ENCODE measurements at regions not wholly inside any gene's neighbourhood (a gene's known extent, or its start where the extent isn't known, plus 50 kb on each side); places are given as distances from the start of the nearest gene placed in this dataset.

DNA sequence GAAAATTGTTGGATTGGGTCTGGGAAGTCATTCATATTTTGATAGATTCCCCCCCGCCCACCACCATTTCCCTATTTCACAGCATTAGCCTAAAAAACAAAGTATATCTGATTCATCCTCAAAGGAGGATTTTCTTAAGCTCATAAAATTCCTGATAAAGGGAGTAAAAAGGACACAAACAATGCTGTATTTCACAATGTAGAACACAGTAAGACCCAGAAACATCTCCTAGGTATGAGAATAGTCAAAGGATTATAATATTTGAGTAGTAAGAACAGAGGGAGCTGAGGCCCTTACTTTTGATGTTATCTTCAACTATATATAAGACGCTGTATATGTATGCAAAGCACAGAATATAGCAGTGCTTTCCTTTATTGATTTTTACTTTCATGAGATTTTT lies 225.3 kb downstream of the TGFB2 start:
- TF ChIP-seq, protein P1, sequence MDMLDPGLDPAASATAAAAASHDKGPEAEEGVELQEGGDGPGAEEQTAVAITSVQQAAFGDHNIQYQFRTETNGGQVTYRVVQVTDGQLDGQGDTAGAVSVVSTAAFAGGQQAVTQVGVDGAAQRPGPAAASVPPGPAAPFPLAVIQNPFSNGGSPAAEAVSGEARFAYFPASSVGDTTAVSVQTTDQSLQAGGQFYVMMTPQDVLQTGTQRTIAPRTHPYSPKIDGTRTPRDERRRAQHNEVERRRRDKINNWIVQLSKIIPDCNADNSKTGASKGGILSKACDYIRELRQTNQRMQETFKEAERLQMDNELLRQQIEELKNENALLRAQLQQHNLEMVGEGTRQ (IDR thresholded peaks at IDR 0.05; ENCODE audit: borderline replicate concordance, low read depth, low read length), result no peak
- TF ChIP-seq, protein P2, sequence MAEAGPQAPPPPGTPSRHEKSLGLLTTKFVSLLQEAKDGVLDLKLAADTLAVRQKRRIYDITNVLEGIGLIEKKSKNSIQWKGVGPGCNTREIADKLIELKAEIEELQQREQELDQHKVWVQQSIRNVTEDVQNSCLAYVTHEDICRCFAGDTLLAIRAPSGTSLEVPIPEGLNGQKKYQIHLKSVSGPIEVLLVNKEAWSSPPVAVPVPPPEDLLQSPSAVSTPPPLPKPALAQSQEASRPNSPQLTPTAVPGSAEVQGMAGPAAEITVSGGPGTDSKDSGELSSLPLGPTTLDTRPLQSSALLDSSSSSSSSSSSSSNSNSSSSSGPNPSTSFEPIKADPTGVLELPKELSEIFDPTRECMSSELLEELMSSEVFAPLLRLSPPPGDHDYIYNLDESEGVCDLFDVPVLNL (IDR thresholded peaks at IDR 0.05; ENCODE audit: low read depth, low read length), result no peak
- TF ChIP-seq RAD21 (IDR thresholded peaks at IDR 0.05; ENCODE audit: insufficient read depth, low read depth, low read length), result no peak
- no peak for TF ChIP-seq PAX8 (IDR thresholded peaks at IDR 0.05)
- TF ChIP-seq, protein P3, sequence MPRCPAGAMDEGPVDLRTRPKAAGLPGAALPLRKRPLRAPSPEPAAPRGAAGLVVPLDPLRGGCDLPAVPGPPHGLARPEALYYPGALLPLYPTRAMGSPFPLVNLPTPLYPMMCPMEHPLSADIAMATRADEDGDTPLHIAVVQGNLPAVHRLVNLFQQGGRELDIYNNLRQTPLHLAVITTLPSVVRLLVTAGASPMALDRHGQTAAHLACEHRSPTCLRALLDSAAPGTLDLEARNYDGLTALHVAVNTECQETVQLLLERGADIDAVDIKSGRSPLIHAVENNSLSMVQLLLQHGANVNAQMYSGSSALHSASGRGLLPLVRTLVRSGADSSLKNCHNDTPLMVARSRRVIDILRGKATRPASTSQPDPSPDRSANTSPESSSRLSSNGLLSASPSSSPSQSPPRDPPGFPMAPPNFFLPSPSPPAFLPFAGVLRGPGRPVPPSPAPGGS (IDR thresholded peaks at IDR 0.05; ENCODE audit: borderline replicate concordance, insufficient read depth, low read depth, low read length, poor library complexity, severe bottlenecking), result no peak
- TF ChIP-seq, protein P4, sequence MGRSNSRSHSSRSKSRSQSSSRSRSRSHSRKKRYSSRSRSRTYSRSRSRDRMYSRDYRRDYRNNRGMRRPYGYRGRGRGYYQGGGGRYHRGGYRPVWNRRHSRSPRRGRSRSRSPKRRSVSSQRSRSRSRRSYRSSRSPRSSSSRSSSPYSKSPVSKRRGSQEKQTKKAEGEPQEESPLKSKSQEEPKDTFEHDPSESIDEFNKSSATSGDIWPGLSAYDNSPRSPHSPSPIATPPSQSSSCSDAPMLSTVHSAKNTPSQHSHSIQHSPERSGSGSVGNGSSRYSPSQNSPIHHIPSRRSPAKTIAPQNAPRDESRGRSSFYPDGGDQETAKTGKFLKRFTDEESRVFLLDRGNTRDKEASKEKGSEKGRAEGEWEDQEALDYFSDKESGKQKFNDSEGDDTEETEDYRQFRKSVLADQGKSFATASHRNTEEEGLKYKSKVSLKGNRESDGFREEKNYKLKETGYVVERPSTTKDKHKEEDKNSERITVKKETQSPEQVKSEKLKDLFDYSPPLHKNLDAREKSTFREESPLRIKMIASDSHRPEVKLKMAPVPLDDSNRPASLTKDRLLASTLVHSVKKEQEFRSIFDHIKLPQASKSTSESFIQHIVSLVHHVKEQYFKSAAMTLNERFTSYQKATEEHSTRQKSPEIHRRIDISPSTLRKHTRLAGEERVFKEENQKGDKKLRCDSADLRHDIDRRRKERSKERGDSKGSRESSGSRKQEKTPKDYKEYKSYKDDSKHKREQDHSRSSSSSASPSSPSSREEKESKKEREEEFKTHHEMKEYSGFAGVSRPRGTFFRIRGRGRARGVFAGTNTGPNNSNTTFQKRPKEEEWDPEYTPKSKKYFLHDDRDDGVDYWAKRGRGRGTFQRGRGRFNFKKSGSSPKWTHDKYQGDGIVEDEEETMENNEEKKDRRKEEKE (IDR thresholded peaks at IDR 0.05), result no peak
- TF ChIP-seq, protein P5, sequence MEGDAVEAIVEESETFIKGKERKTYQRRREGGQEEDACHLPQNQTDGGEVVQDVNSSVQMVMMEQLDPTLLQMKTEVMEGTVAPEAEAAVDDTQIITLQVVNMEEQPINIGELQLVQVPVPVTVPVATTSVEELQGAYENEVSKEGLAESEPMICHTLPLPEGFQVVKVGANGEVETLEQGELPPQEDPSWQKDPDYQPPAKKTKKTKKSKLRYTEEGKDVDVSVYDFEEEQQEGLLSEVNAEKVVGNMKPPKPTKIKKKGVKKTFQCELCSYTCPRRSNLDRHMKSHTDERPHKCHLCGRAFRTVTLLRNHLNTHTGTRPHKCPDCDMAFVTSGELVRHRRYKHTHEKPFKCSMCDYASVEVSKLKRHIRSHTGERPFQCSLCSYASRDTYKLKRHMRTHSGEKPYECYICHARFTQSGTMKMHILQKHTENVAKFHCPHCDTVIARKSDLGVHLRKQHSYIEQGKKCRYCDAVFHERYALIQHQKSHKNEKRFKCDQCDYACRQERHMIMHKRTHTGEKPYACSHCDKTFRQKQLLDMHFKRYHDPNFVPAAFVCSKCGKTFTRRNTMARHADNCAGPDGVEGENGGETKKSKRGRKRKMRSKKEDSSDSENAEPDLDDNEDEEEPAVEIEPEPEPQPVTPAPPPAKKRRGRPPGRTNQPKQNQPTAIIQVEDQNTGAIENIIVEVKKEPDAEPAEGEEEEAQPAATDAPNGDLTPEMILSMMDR (IDR thresholded peaks at IDR 0.05 in 2 of 3, conservative IDR thresholded peaks at IDR 0.05 in 1 of 3; ENCODE audit: control insufficient read depth in 2 of 3, extremely low read depth in 1 of 3, insufficient read depth in 1 of 3, low read depth in 3 of 3, low read length in 3 of 3), result no peak
- TF ChIP-seq, protein P6, sequence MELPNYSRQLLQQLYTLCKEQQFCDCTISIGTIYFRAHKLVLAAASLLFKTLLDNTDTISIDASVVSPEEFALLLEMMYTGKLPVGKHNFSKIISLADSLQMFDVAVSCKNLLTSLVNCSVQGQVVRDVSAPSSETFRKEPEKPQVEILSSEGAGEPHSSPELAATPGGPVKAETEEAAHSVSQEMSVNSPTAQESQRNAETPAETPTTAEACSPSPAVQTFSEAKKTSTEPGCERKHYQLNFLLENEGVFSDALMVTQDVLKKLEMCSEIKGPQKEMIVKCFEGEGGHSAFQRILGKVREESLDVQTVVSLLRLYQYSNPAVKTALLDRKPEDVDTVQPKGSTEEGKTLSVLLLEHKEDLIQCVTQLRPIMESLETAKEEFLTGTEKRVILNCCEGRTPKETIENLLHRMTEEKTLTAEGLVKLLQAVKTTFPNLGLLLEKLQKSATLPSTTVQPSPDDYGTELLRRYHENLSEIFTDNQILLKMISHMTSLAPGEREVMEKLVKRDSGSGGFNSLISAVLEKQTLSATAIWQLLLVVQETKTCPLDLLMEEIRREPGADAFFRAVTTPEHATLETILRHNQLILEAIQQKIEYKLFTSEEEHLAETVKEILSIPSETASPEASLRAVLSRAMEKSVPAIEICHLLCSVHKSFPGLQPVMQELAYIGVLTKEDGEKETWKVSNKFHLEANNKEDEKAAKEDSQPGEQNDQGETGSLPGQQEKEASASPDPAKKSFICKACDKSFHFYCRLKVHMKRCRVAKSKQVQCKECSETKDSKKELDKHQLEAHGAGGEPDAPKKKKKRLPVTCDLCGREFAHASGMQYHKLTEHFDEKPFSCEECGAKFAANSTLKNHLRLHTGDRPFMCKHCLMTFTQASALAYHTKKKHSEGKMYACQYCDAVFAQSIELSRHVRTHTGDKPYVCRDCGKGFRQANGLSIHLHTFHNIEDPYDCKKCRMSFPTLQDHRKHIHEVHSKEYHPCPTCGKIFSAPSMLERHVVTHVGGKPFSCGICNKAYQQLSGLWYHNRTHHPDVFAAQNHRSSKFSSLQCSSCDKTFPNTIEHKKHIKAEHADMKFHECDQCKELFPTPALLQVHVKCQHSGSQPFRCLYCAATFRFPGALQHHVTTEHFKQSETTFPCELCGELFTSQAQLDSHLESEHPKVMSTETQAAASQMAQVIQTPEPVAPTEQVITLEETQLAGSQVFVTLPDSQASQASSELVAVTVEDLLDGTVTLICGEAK (IDR thresholded peaks at IDR 0.05; ENCODE audit: borderline replicate concordance), result no peak
- no peak for TF ChIP-seq YY1 (IDR thresholded peaks at IDR 0.05; ENCODE audit: low read depth, low read length)
- TF ChIP-seq ESRRA (IDR thresholded peaks at IDR 0.05; ENCODE audit: low read length), result no peak
- no peak for TF ChIP-seq JUND (IDR thresholded peaks at IDR 0.05; ENCODE audit: low read depth, low read length)

All from GM12878 (cell line).